ENCODE measurements at regions not wholly inside any gene's neighbourhood (a gene's known extent, or its start where the extent isn't known, plus 50 kb on each side); places are given as distances from the start of the nearest gene placed in this dataset.

DNA sequence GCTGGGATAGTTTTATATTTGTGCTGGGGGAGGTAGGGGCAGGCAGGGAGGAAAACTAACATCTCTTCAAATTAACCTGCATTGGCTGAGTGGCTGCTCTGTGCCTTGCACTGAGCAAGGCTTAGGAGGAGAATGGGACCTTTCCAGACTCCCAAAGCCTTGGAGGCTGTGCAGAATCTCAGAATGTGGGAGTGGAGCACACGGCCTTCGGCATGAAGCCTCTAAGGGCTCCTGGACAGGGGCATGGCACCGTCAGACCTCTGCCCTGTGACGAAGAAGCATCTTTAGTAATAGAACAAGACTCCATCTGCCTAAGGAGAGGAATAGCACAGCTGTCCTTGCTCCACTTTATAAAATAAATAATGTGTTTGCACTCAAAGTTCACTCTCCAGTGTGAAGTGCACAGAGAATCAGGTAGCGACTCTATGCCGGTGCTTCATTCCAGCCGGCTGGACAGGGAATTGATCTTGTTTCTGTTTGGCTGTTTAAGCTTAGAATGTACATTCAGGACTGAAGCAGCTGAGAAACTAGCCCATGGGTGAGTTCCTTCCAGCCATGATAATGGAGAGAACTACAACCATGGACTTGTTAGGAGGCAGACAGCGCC, 228.5 kb upstream of the ADAMTS9 start:
- no peak for DNase-seq (ENCODE audit: extremely low spot score, unreplicated experiment)
- peaks cover 7% of the 10 kb centered on the region for H3K9me3 Mint-ChIP-seq
- H3K4me1 Mint-ChIP-seq (ENCODE audit: unreplicated experiment): peaks cover 32% of the 10 kb centered on the region
- peaks cover 4% of the 10 kb centered on the region for H3K36me3 Mint-ChIP-seq
- peak overlapping the region; percentile 36 for H3K27ac Mint-ChIP-seq
- H3K4me3 Mint-ChIP-seq: no peak overlapping the region
- TF ChIP-seq, protein P1, sequence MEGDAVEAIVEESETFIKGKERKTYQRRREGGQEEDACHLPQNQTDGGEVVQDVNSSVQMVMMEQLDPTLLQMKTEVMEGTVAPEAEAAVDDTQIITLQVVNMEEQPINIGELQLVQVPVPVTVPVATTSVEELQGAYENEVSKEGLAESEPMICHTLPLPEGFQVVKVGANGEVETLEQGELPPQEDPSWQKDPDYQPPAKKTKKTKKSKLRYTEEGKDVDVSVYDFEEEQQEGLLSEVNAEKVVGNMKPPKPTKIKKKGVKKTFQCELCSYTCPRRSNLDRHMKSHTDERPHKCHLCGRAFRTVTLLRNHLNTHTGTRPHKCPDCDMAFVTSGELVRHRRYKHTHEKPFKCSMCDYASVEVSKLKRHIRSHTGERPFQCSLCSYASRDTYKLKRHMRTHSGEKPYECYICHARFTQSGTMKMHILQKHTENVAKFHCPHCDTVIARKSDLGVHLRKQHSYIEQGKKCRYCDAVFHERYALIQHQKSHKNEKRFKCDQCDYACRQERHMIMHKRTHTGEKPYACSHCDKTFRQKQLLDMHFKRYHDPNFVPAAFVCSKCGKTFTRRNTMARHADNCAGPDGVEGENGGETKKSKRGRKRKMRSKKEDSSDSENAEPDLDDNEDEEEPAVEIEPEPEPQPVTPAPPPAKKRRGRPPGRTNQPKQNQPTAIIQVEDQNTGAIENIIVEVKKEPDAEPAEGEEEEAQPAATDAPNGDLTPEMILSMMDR (conservative IDR thresholded peaks at IDR 0.05): no peak
- no peaks in the 10 kb centered on the region for H3K27me3 Mint-ChIP-seq

DNA sequence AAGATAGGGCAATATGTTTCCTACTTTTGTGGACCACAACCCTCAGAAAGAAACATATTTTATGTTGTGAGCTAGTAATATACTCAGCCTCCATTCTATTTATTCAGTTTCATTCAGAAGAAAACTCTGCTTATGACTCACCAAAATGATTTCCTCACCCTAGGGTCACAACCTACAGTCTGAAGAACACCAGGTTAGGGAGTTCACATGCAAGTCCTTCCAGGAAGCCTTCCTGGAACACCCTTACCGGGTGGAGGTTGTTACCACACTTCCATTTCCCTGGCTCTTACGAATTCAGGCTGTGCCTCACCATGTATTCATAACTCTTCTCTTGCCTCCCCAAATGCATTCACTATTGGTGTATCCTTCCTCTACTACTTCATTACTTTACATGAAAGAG, 228.0 kb upstream of the ADAMTS9 start:
- DNase-seq (ENCODE audit: extremely low spot score, unreplicated experiment): no peak
- H3K27me3 Mint-ChIP-seq: no peaks in the 10 kb centered on the region
- TF ChIP-seq, protein P1 (conservative IDR thresholded peaks at IDR 0.05): no peak
- H3K4me3 Mint-ChIP-seq: no peak overlapping the region
- H3K27ac Mint-ChIP-seq: peak overlapping the region; percentile 36
- H3K9me3 Mint-ChIP-seq: peaks cover 7% of the 10 kb centered on the region
- H3K36me3 Mint-ChIP-seq: peaks cover 4% of the 10 kb centered on the region
- H3K4me1 Mint-ChIP-seq (ENCODE audit: unreplicated experiment): peaks cover 27% of the 10 kb centered on the region

DNA sequence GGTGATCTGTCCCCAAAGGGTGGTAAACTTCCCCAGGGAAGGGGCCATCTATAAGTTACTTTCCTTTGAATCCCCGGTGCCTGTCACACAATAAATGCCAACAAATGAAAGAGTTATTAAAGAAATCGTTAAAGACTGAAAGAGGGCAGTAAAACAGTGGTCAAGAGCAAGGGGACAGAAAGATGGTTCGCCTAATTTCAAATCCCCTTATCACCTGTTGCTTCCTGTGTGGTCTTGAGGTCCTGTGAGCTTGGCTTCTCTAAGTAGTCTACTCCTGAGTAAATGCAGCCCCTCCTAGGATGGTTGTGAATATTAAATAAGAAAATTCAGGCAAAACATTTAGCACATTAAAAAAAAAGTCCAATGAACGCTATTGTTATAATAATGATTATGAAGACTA, 225.7 kb upstream of the ADAMTS9 start:
- Mint-ChIP-seq H3K9me3 (peaks cover 18% of the 10 kb centered on the region), H3K27ac (no peak overlapping the region), H3K36me3 (peaks cover 4% of the 10 kb centered on the region), H3K4me3 (no peak overlapping the region), H3K4me1 (ENCODE audit: unreplicated experiment) (peaks cover 45% of the 10 kb centered on the region), H3K27me3 (no peaks in the 10 kb centered on the region)
- no peak for DNase-seq (ENCODE audit: extremely low spot score, unreplicated experiment)
- TF ChIP-seq, protein P1 (conservative IDR thresholded peaks at IDR 0.05): no peak

DNA sequence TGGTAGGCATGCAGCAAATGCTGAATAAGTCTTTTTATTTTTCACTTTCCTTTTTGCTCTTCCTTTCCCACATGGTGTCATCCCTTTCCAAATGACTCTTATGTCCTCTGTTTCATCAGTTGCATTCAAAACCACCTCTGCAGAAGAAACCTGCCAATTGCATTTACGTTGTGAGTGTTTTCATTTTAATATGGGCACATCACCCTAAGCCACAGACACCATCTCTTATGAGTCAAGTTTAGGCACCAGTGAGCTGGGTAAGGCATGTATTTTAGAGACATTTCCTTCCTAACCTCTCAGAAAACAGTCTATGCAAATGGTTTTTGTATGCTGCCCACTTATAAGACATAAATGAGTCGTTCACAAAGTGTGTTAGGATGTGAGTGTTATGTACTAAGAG, 223.3 kb upstream of the ADAMTS9 start:
- H3K9me3 Mint-ChIP-seq: peaks cover 23% of the 10 kb centered on the region

DNA sequence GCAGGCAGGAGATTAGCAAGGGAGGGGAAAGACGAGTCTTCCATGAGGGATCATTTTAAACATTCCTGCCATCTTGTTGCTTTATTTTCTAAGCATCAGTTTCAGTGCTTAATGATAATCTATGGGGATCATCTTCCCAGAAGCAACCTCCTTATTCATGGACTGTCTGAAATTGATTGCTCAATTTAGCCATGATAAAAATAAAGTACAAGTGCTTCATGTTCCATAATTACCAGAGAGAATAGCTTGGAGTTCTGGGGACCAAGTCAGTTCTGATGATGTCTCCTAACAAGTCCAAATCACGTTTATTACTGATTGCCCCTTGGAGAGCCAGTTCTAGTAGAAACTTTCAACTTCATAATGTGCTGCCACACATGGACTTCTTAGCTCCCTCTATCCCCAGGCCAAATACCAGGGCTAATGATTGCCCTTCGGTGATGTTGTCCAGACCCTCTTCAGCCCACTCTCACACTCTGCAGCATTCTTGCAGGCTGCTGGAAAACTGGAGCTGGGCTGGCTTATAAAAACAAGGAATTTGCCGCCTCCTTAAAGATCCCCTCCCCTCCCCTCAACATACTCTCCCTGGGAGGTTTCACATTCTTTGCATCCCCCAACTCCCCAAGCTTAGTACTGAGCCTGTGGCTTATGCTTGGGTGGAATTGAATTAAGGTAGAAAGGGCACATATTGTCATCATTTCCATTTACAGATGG, 222.1 kb upstream of the ADAMTS9 start:
- H3K9me3 Mint-ChIP-seq: peaks cover 23% of the 10 kb centered on the region
- no peaks in the 10 kb centered on the region for H3K27me3 Mint-ChIP-seq
- H3K27ac Mint-ChIP-seq: peak overlapping the region; percentile 2
- TF ChIP-seq, protein P1 (conservative IDR thresholded peaks at IDR 0.05): no peak
- H3K4me3 Mint-ChIP-seq: no peak overlapping the region
- H3K4me1 Mint-ChIP-seq (ENCODE audit: unreplicated experiment): peaks cover 48% of the 10 kb centered on the region
- no peak for DNase-seq (ENCODE audit: extremely low spot score, unreplicated experiment)
- peaks cover 4% of the 10 kb centered on the region for H3K36me3 Mint-ChIP-seq

More for the DNA sequence above, 223.3 kb upstream of the ADAMTS9 start:
- Mint-ChIP-seq H3K4me1 (ENCODE audit: unreplicated experiment) (peaks cover 44% of the 10 kb centered on the region), H3K27ac (peak overlapping the region; percentile 50), H3K36me3 (peaks cover 4% of the 10 kb centered on the region), H3K4me3 (no peak overlapping the region), H3K27me3 (no peaks in the 10 kb centered on the region)
- TF ChIP-seq, protein P1 (conservative IDR thresholded peaks at IDR 0.05): no peak
- no peak for DNase-seq (ENCODE audit: extremely low spot score, unreplicated experiment)
